NB4 (cell line): ENCODE measurements at regions not wholly inside any gene's neighbourhood (a gene's known extent, or its start where the extent isn't known, plus 50 kb on each side); places are given as distances from the start of the nearest gene placed in this dataset.
A peak's percentile ranks its signal among the peaks of the same experiment; 100 is the strongest.

ENCODE experiments used
- DNase-seq: peaks from one replicate; pipeline ENCODE4 v3.0.0; 2010; ENCODE audit warnings: low read depth
- H3K4me3 ChIP-seq: one replicate; pipeline ENCODE4 v1.5.1; 2011; ENCODE audit warnings: mild to moderate bottlenecking, low read depth, low read length, moderate library complexity
- CTCF ChIP-seq: IDR thresholded peaks from one replicate; pipeline ENCODE4 v1.5.1; 2012; ENCODE audit warnings: low read depth, low read length
- MYC ChIP-seq: IDR thresholded peaks from 2 replicates; pipeline ENCODE4 v1.6.1; 2011; ENCODE audit warnings: low read depth, low read length
- POLR2A ChIP-seq: IDR thresholded peaks from 2 replicates; pipeline ENCODE4 v1.6.1; 2011; ENCODE audit warnings: mild to moderate bottlenecking; ENCODE audit not compliant: insufficient read length; ENCODE audit errors: extremely low read depth
- TF ChIP-seq, protein P1 (sequence below): IDR thresholded peaks from 2 replicates; pipeline ENCODE4 v1.6.1; 2011; ENCODE audit warnings: low read depth, low read length

GRCh38 chr12:78418919-78419318 lies 445.7 kb upstream of the SYT1 start:
- TF ChIP-seq, protein P1, sequence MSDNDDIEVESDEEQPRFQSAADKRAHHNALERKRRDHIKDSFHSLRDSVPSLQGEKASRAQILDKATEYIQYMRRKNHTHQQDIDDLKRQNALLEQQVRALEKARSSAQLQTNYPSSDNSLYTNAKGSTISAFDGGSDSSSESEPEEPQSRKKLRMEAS = no peak
- no peak for TF ChIP-seq MYC
- TF ChIP-seq CTCF = no peak
- no peak for TF ChIP-seq POLR2A
- peak; percentile 10 for DNase-seq
- H3K4me3 ChIP-seq = no peak overlapping the region

DNA sequence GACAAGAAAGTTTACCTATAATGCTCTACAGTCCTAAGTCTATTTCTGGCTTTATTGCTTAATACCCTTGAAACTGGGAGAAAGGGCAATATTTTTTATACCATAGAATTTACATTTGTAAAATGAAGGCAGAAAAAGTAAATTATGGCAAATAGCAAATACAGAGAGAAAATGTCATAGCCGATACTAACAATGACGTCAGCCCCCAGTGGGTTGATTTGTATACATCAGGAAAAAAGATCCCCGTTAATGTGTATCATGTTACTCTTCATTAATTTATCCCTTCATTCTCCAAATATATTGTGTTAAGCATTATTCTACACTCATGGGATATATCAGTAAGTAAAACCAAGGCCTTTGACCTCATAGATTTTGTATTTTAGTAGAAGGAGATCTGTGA lies 445.1 kb upstream of the SYT1 start:
- no peak overlapping the region for H3K4me3 ChIP-seq
- no peak for TF ChIP-seq MYC
- no peak for TF ChIP-seq POLR2A
- DNase-seq = no peak

- DNase-seq = no peak
- no peak for TF ChIP-seq POLR2A
- TF ChIP-seq MYC = no peak
- TF ChIP-seq CTCF = no peak
- TF ChIP-seq, protein P1 = no peak
These were observed 443.6 kb upstream of the SYT1 start for GRCh38 chr12:78420991-78421390.

DNA sequence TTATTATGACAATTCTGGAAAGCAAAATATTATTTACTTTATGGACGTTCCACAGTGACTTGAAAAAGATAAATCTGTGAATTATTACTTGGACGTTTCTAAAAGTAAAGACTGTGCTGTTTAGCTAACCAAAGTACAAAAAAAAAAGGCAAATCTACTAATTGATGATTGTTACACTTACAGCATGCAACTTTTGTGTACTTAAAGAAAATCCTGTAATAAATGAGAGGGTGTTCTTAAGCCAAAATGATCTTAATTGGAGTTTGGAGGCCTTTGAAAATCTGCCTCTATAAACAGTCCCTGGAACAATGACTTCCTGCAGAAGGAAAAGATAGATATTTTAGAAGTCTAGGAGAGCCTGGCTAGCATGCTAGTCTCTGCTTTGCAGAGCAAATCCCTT lies 434.0 kb upstream of the SYT1 start:
- H3K4me3 ChIP-seq = no peak overlapping the region
- no peak for DNase-seq
- TF ChIP-seq POLR2A (no peak), CTCF (no peak), MYC (no peak)
- TF ChIP-seq, protein P1 = no peak

More at GRCh38 chr12:78420991-78421390, 443.6 kb upstream of the SYT1 start:
- no peak overlapping the region for H3K4me3 ChIP-seq

GRCh38 chr12:78431931-78432330 lies 432.6 kb upstream of the SYT1 start:
- no peak for DNase-seq
- no peak for TF ChIP-seq POLR2A
- TF ChIP-seq, protein P1 = no peak
- TF ChIP-seq MYC = no peak
- no peak for TF ChIP-seq CTCF
- H3K4me3 ChIP-seq = no peak overlapping the region

- H3K4me3 ChIP-seq = no peak overlapping the region
- no peak for DNase-seq
- no peak for TF ChIP-seq POLR2A
- TF ChIP-seq CTCF = no peak
- TF ChIP-seq, protein P1 = no peak
- no peak for TF ChIP-seq MYC
These were observed 424.9 kb upstream of the SYT1 start for GRCh38 chr12:78439666-78440065.
